OCI-LY3 (cell line): ENCODE measurements at regions not wholly inside any gene's neighbourhood (a gene's known extent, or its start where the extent isn't known, plus 50 kb on each side); places are given as distances from the start of the nearest gene placed in this dataset.

Experiments used
- CTCF ChIP-seq: fragments of 200-600, 300-600 bp; sonication (generic); IDR thresholded peaks from 2 replicates; pipeline ENCODE4 v1.5.1; 2014; ENCODE audit warnings: antibody characterized with exemption, low read length, low read depth
- EZH2phosphoT487 ChIP-seq: fragments of 200-600 bp; shearing (Covaris generic); IDR thresholded peaks from 2 replicates; pipeline ENCODE4 v1.6.1; 2018; ENCODE audit warnings: antibody characterized with exemption, mixed run types, low read depth

DNA sequence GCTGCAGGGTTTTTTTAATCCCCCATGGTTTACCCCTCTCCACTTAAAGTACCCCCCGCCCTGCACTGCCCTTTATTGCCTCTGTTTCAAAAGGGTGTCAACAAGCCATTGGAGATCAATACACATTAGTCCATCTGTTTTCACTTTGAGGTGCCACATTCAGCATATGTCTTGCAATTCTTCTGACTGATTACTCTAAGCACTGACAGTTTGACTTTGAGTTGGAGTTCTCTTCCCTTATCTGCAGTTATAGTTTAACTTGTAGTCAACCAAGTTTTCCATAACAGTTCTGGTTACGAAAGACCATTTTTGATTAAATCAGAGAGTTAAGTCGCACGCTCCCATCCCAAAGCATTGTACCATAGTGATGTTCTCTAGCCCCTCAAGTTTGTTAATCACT lies 260.8 kb upstream of the TBX3 start:
- no peak for TF ChIP-seq EZH2phosphoT487
- TF ChIP-seq CTCF: no peak
